Fibroblast of lung (primary cell): ENCODE measurements at regions not wholly inside any gene's neighbourhood (a gene's known extent, or its start where the extent isn't known, plus 50 kb on each side); places are given as distances from the start of the nearest gene placed in this dataset.

ENCODE experiments used
- CTCF ChIP-seq, 2 donors: IDR thresholded peaks in 1 of 2; conservative IDR thresholded peaks in 1 of 2; 1 replicate in 1 of 2; 2 replicates in 1 of 2; pipeline ENCODE4 v1.5.1; 2011 to 2012; ENCODE audit warnings: low read length in 2 of 2, control low read depth in 1 of 2, inconsistent platforms in 1 of 2, low read depth in 1 of 2, mild to moderate bottlenecking in 1 of 2
- EZH2 ChIP-seq: IDR thresholded peaks from 2 replicates; pipeline ENCODE4 v1.5.1; 2012; ENCODE audit warnings: low read length, control low read depth, mild to moderate bottlenecking; ENCODE audit errors: missing control alignments

- TF ChIP-seq CTCF (conservative IDR thresholded peaks at IDR 0.05 in 1 of 2, IDR thresholded peaks at IDR 0.05 in 1 of 2; ENCODE audit: low read depth in 1 of 2, low read length in 2 of 2) (no peak), EZH2 (no peak)
Measured at GRCh38 chr2:66872986-66873754, 438.2 kb downstream of the MEIS1 start.
